ENCODE measurements at regions not wholly inside any gene's neighbourhood (a gene's known extent, or its start where the extent isn't known, plus 50 kb on each side); places are given as distances from the start of the nearest gene placed in this dataset.

DNA sequence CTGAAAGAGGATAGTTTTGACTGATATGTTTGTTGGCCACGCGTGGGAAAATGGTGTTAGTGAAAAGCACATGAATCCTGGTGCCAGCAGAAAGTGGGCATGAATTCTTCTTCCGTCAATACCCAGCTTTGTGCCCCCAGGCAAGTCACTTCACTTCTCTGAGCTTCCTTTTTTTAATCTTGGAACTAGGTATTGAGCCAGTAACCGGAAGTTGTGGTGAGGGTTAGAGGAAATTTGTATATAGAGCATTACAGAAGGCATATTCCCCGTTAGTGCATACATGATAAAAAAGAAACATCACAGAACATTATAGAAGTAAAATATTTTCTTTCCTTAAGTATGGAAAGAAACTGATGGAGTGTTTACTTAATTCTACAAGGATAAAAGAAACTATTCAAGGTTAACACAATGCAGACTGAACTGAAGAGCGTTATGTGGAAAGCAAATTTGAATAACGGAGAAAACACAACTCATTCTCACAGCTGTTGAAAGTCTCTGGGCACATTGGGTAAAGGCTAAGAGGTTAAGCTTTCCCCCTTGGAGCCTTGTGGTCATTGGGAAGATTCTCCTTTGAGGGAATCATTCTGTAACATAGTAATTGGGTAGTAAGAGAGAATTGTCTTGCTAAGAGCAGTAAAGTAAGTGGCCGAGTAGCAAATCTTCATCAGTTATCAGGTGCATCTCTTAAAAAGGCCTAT, 223.1 kb downstream of the BCAS1 start:
- DNase-seq (ENCODE audit: low spot score): no peak
- in situ Hi-C loops (cut with MboI; ENCODE audit: low sequenced_read_pairs, unreplicated experiment): no loop called here
- no peak for TF ChIP-seq CTCF (IDR thresholded peaks at IDR 0.05; ENCODE audit: borderline replicate concordance, control extremely low read depth, extremely low read depth, insufficient read depth, missing control alignments)

GRCh38 chr20:53846640-53847039, 223.8 kb downstream of the BCAS1 start:
- DNase-seq (ENCODE audit: low spot score): no peak
- TF ChIP-seq CTCF (IDR thresholded peaks at IDR 0.05; ENCODE audit: borderline replicate concordance, control extremely low read depth, extremely low read depth, insufficient read depth, missing control alignments): no peak
- in situ Hi-C loops (cut with MboI; ENCODE audit: low sequenced_read_pairs, unreplicated experiment): no loop called here

DNA sequence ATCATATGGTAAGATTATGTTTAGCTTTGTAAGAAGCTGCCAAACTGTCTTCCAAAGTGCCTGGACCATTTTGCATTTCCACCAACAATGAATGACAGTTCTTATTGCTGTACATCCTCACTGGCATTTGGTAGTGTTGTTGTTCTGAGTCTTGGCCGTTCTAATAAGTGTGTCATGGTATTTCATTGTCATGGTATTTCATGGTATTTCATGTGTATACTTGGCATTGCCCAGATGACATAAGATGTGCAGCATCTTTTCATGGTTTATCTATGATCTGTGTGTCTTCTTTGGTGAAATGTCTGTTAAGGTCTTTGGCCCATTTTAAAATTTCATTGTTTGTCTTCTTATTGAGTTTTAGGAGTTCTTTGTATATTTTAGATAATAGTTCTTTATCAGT, 224.4 kb downstream of the BCAS1 start:
- TF ChIP-seq CTCF (IDR thresholded peaks at IDR 0.05; ENCODE audit: borderline replicate concordance, control extremely low read depth, extremely low read depth, insufficient read depth, missing control alignments): no peak
- no peak for DNase-seq (ENCODE audit: low spot score)
- in situ Hi-C loops (cut with MboI; ENCODE audit: low sequenced_read_pairs, unreplicated experiment): no loop called here

- in situ Hi-C loops (cut with MboI; ENCODE audit: low sequenced_read_pairs, unreplicated experiment): no loop called here
- DNase-seq (ENCODE audit: low spot score): no peak
- TF ChIP-seq CTCF (IDR thresholded peaks at IDR 0.05; ENCODE audit: borderline replicate concordance, control extremely low read depth, extremely low read depth, insufficient read depth, missing control alignments): no peak
These were observed 226.1 kb downstream of the BCAS1 start for GRCh38 chr20:53844259-53844658.

- TF ChIP-seq CTCF (IDR thresholded peaks at IDR 0.05; ENCODE audit: borderline replicate concordance, control extremely low read depth, extremely low read depth, insufficient read depth, missing control alignments): no peak
- in situ Hi-C loops (cut with MboI; ENCODE audit: low sequenced_read_pairs, unreplicated experiment): no loop called here
- DNase-seq (ENCODE audit: low spot score): no peak
These were observed 226.7 kb downstream of the BCAS1 start for GRCh38 chr20:53843645-53844044.

DNA sequence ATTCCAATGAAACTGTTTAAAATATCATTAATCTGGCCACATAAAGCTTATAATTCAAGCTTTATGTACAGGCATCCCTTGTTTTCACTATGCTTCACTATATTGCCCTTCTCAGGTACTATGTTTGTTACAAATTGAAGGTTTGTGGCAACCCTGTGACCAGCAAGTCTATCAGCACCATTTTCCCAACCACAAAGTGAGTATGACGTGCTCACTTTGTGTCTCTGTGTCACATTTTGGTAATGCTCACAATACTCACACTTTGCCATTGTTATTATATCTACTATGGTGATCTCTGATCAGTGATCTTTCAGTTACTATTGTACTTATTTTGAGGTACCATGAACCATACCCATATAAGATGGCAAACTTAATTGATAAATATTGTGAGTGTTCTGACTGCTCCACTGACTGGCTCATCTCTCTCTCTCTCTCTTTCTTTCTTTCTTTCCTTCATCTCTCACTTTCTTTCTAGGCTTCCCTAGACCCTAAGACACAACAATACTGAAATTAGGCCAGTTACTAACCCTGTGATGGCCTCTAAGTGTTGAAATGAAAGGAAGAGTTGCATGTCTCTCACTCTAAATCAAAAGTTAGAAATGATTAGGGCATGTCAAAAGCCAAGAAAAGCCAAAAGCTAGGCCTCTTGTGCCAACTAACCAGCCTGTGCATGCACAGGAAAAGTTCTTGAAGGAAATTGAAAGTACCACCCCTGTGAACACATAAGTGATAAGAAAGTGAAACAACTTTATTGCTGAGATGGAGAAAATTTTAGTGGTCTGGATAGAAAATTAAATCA, 227.9 kb downstream of the BCAS1 start:
- no peak for TF ChIP-seq CTCF (IDR thresholded peaks at IDR 0.05; ENCODE audit: borderline replicate concordance, control extremely low read depth, extremely low read depth, insufficient read depth, missing control alignments)
- no peak for DNase-seq (ENCODE audit: low spot score)
- in situ Hi-C loops (cut with MboI; ENCODE audit: low sequenced_read_pairs, unreplicated experiment): no loop called here
